Mesenchymal stem cell (in vitro differentiated cells and primary cell): ENCODE measurements at regions not wholly inside any gene's neighbourhood (a gene's known extent, or its start where the extent isn't known, plus 50 kb on each side); places are given as distances from the start of the nearest gene placed in this dataset.

ENCODE experiments used
- DNase-seq: peaks from one replicate; pipeline ENCODE4 v3.0.0-alpha.2; 2013
- H2AFZ ChIP-seq: one replicate; pipeline ENCODE4 v1.6.1; 2013; ENCODE audit warnings: low read depth, mild to moderate bottlenecking, control low read depth, inconsistent platforms, low read length, moderate library complexity
- H2AK5ac ChIP-seq: 2 replicates; pipeline ENCODE4 v1.6.1; 2013; ENCODE audit warnings: low read length, moderate library complexity, mild to moderate bottlenecking, inconsistent platforms; ENCODE audit not compliant: severe bottlenecking
- H2BK120ac ChIP-seq: one replicate; pipeline ENCODE4 v1.6.1; 2013; ENCODE audit warnings: low read depth, mild to moderate bottlenecking, inconsistent platforms, low read length, moderate library complexity
- H2BK12ac ChIP-seq, 2 experiments: one replicate each; pipeline ENCODE4 v1.6.1; 2013; ENCODE audit warnings: inconsistent platforms in 2 of 2, low read length in 2 of 2, mild to moderate bottlenecking in 2 of 2, moderate library complexity in 2 of 2, control low read depth in 1 of 2
- H2BK15ac ChIP-seq: one replicate; pipeline ENCODE4 v1.6.1; 2013; ENCODE audit warnings: mild to moderate bottlenecking, low read depth, inconsistent platforms; ENCODE audit not compliant: poor library complexity, severe bottlenecking
- H2BK5ac ChIP-seq: 2 replicates; pipeline ENCODE4 v1.6.1; 2013; ENCODE audit warnings: low read depth, mild to moderate bottlenecking, low read length, control low read depth, inconsistent platforms; ENCODE audit not compliant: poor library complexity, severe bottlenecking
- H3K14ac ChIP-seq, 2 experiments: one replicate each; pipeline ENCODE4 v1.6.1; 2013; ENCODE audit warnings: inconsistent platforms in 2 of 2, low read length in 2 of 2, control low read depth in 1 of 2, mild to moderate bottlenecking in 1 of 2, moderate library complexity in 1 of 2
- H3K18ac ChIP-seq, 2 experiments: one replicate each; pipeline ENCODE4 v1.6.1; 2013; ENCODE audit warnings: inconsistent platforms in 2 of 2, low read length in 2 of 2, control low read depth in 1 of 2, low read depth in 1 of 2, mild to moderate bottlenecking in 1 of 2
- H3K23ac ChIP-seq, 2 experiments: one replicate each; pipeline ENCODE4 v1.6.1; 2013; ENCODE audit warnings: inconsistent platforms in 2 of 2, low read length in 2 of 2, mild to moderate bottlenecking in 2 of 2, moderate library complexity in 2 of 2, control low read depth in 1 of 2
- H3K27ac ChIP-seq: 2 replicates; pipeline ENCODE4 v1.5.1; 2013; ENCODE audit warnings: mild to moderate bottlenecking, moderate library complexity, low read length, control low read depth, inconsistent platforms; ENCODE audit not compliant: poor library complexity, severe bottlenecking
- H3K27me3 ChIP-seq, 2 experiments: 2 replicates each; pipeline versions ENCODE4 v1.6.1 to v1.7.0; 2013; ENCODE audit warnings: low read length in 2 of 2, mild to moderate bottlenecking in 2 of 2, moderate library complexity in 2 of 2, control low read depth in 1 of 2, inconsistent platforms in 1 of 2; ENCODE audit not compliant: control insufficient read depth in 1 of 2, insufficient read depth in 1 of 2
- H3K36me3 ChIP-seq, 2 experiments: 2 replicates each; pipeline versions ENCODE4 v1.6.1 to v1.7.0; 2013; ENCODE audit warnings: low read length in 2 of 2, control low read depth in 1 of 2, inconsistent platforms in 1 of 2, low read depth in 1 of 2, mild to moderate bottlenecking in 1 of 2; ENCODE audit not compliant: insufficient read depth in 2 of 2, control insufficient read depth in 1 of 2
- H3K4ac ChIP-seq, 2 experiments: one replicate each; pipeline ENCODE4 v1.6.1; 2013; ENCODE audit warnings: inconsistent platforms in 2 of 2, low read length in 2 of 2, mild to moderate bottlenecking in 2 of 2, moderate library complexity in 2 of 2, control low read depth in 1 of 2, low read depth in 1 of 2
- H3K4me1 ChIP-seq: 2 replicates; pipeline ENCODE4 v1.6.1; 2013; ENCODE audit warnings: low read depth, low read length, control low read depth; ENCODE audit not compliant: control insufficient read depth, insufficient read depth
- H3K4me2 ChIP-seq: 2 replicates; pipeline ENCODE4 v1.6.1; 2013; ENCODE audit warnings: low read length, mild to moderate bottlenecking, inconsistent platforms; ENCODE audit not compliant: poor library complexity, severe bottlenecking
- H3K4me3 ChIP-seq, 2 experiments: 2 replicates each; pipeline versions ENCODE4 v1.5.1 to v1.7.0; 2013; ENCODE audit warnings: low read length in 2 of 2, mild to moderate bottlenecking in 2 of 2, control low read depth in 1 of 2, low read depth in 1 of 2; ENCODE audit not compliant: insufficient read depth in 1 of 2
- H3K79me1 ChIP-seq: replicated peaks from 2 replicates; pipeline ENCODE4 v1.6.1; 2013; ENCODE audit warnings: mild to moderate bottlenecking, control low read depth, low read length, inconsistent platforms; ENCODE audit not compliant: poor library complexity, severe bottlenecking
- H3K9ac ChIP-seq: 2 replicates; pipeline ENCODE4 v1.7.0; 2013; ENCODE audit warnings: mild to moderate bottlenecking, low read length, moderate library complexity
- H3K9me3 ChIP-seq: 2 replicates; pipeline ENCODE4 v1.7.0; 2013; ENCODE audit warnings: mild to moderate bottlenecking, low read length; ENCODE audit not compliant: control insufficient read depth
- H4K8ac ChIP-seq: one replicate; pipeline ENCODE4 v1.6.1; 2013; ENCODE audit warnings: inconsistent platforms, mild to moderate bottlenecking, low read length, moderate library complexity
- H4K91ac ChIP-seq: one replicate; pipeline ENCODE4 v1.6.1; 2013; ENCODE audit warnings: mild to moderate bottlenecking, low read length, inconsistent platforms
- WGBS: methylation state at CpG from one replicate; pipeline ENCODE4 v1.1.7; 2013; ENCODE audit warnings: mixed read lengths; 5-methylcytosine and 5-hydroxymethylcytosine counted together

DNA sequence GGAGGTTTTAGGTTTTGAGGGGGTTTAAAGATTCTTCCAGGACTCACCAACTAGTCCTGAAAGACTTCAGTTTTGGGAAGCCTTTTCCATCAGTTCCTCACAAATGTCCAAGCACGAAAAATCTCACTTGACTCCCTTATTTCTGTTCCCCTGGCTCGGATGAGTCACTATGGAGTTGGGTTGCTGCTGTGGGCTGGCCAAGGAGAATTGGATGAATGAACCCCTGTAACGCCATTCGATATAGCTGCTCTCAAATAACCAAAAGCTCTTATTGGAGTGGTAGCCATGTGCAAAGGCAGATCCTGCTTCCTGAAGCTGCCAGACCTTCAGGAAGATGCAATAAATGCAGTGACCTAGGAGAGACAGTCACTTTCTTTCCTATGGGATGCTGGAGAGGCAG is 417.0 kb downstream of the ZNF521 start:
- H3K27me3 ChIP-seq = no peaks in the 10 kb centered on the region
- H3K4me2 ChIP-seq = no peak overlapping the region
- H2BK120ac ChIP-seq = no peak overlapping the region
- no peak overlapping the region for H4K8ac ChIP-seq
- peaks cover 1% of the 10 kb centered on the region for H3K4me1 ChIP-seq
- DNase-seq = no peak
- H2AK5ac ChIP-seq = no peak overlapping the region
- no peak overlapping the region for H4K91ac ChIP-seq
- H3K27ac ChIP-seq = no peak overlapping the region
- H3K4ac ChIP-seq = no peak overlapping the region
- H2BK12ac ChIP-seq = no peak overlapping the region
- H3K36me3 ChIP-seq = no peaks in the 10 kb centered on the region
- no peak overlapping the region for H3K14ac ChIP-seq
- WGBS = 91% methylated on average over 4 of the region's 4 CpGs
- no peaks in the 10 kb centered on the region for H3K79me1 ChIP-seq
- H3K4me3 ChIP-seq = no peak overlapping the region
- H3K9ac ChIP-seq = no peak overlapping the region
- no peak overlapping the region for H2BK5ac ChIP-seq
- no peak overlapping the region for H3K23ac ChIP-seq
- no peak overlapping the region for H2AFZ ChIP-seq
- no peak overlapping the region for H2BK15ac ChIP-seq
- no peak overlapping the region for H3K18ac ChIP-seq
- no peaks in the 10 kb centered on the region for H3K9me3 ChIP-seq

DNA sequence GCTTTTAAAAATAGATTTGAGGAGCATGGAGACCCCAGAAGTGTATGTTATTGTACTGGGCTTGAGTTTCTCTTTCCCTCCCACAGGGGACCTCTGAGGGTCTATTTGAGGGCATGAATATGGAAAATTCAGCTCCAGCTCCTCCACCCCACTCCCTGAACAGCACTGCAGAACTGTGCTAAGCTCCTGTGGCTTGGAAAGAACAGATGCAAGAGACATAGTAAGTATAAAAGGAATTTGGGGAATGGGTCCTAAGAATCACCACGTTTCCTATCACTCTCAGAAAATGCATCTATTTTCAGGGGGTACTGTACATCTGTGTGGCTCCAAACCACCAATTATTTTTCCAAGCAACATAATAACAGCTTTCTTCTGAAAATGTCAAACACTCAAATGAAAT is 416.1 kb downstream of the ZNF521 start:
- WGBS = 52% methylated on average over 1 of the region's 1 CpG
- Histone ChIP-seq H3K4ac (no peak overlapping the region), H3K4me2 (no peak overlapping the region)

GRCh38 chr18:24936691-24937090 is 415.3 kb downstream of the ZNF521 start:
- Histone ChIP-seq H4K91ac (no peak overlapping the region), H2AFZ (no peak overlapping the region), H3K27me3 (no peaks in the 10 kb centered on the region), H3K14ac (no peak overlapping the region), H3K4ac (no peak overlapping the region), H2BK5ac (no peak overlapping the region), H3K36me3 (no peaks in the 10 kb centered on the region), H3K79me1 (no peaks in the 10 kb centered on the region), H3K9me3 (no peaks in the 10 kb centered on the region), H2AK5ac (no peak overlapping the region), H3K4me3 (no peak overlapping the region), H2BK12ac (no peak overlapping the region), H3K4me2 (no peak overlapping the region), H3K18ac (no peak overlapping the region), H3K9ac (no peak overlapping the region), H2BK15ac (no peak overlapping the region), H4K8ac (no peak overlapping the region), H3K4me1 (peaks cover 1% of the 10 kb centered on the region), H3K27ac (no peak overlapping the region), H3K23ac (no peak overlapping the region), H2BK120ac (no peak overlapping the region)
- DNase-seq = no peak
- 95% methylated on average over 3 of the region's 3 CpGs for WGBS

More for the DNA sequence above, 416.1 kb downstream of the ZNF521 start:
- no peak overlapping the region for H2AFZ ChIP-seq
- H3K9ac ChIP-seq = no peak overlapping the region
- no peak overlapping the region for H3K4me3 ChIP-seq
- H3K14ac ChIP-seq = no peak overlapping the region
- H2AK5ac ChIP-seq = no peak overlapping the region
- no peak overlapping the region for H4K91ac ChIP-seq
- H3K79me1 ChIP-seq = no peaks in the 10 kb centered on the region
- no peak overlapping the region for H3K27ac ChIP-seq
- no peak overlapping the region for H4K8ac ChIP-seq
- no peaks in the 10 kb centered on the region for H3K9me3 ChIP-seq
- peaks cover 1% of the 10 kb centered on the region for H3K4me1 ChIP-seq
- no peak for DNase-seq
- no peak overlapping the region for H2BK15ac ChIP-seq
- H2BK120ac ChIP-seq = no peak overlapping the region
- no peak overlapping the region for H3K23ac ChIP-seq
- no peaks in the 10 kb centered on the region for H3K27me3 ChIP-seq
- no peak overlapping the region for H2BK12ac ChIP-seq
- no peaks in the 10 kb centered on the region for H3K36me3 ChIP-seq
- no peak overlapping the region for H3K18ac ChIP-seq
- no peak overlapping the region for H2BK5ac ChIP-seq

DNA sequence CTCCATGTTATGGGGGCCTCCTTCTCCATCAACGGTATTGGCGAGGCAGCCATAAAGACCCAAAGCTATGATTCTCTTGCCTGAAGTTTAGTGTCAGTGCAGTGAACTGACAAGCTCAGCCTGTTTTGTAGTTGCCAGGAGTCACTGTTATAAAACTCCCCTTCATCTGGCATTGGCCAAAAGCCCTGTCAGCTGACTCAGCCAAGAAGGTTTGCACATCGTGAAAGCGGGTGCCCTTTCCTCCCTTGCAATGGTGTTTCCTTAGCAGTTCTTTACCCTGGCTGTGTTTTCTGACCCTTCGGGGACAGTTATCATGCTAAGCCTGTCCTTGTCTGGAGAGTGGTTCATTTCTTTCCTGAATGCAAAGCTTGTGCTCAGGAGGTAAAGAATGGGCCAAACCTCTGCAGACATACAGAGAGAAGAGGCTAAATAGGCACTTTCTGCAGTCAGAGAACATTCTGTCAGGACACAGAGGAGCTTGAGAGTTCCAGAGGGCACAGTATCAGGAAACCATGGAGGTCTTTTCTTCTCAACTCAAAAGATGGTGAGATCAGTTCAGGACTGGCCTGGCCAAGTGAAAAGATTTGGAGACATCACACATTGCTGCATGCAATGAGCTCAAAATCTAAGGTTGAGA is 414.2 kb downstream of the ZNF521 start:
- Histone ChIP-seq H3K18ac (no peak overlapping the region), H3K9ac (no peak overlapping the region), H3K4me1 (peaks cover 1% of the 10 kb centered on the region), H3K27me3 (no peaks in the 10 kb centered on the region), H2BK12ac (no peak overlapping the region), H2BK5ac (no peak overlapping the region), H3K14ac (no peak overlapping the region), H3K27ac (no peak overlapping the region), H2BK15ac (no peak overlapping the region), H4K91ac (no peak overlapping the region), H2AK5ac (no peak overlapping the region), H2BK120ac (no peak overlapping the region), H4K8ac (peak overlapping the region; percentile 32), H3K23ac (no peak overlapping the region), H3K79me1 (no peaks in the 10 kb centered on the region), H2AFZ (no peak overlapping the region), H3K4me3 (no peak overlapping the region), H3K4me2 (no peak overlapping the region), H3K36me3 (no peaks in the 10 kb centered on the region), H3K4ac (peak overlapping the region in 1 of 2 experiments; percentile 35), H3K9me3 (no peaks in the 10 kb centered on the region)
- 94% methylated on average over 5 of the region's 5 CpGs for WGBS
- DNase-seq = no peak
